GM12878 (cell line): ENCODE measurements at regions not wholly inside any gene's neighbourhood (a gene's known extent, or its start where the extent isn't known, plus 50 kb on each side); places are given as distances from the start of the nearest gene placed in this dataset.

Source experiments
- BCLAF1 ChIP-seq: fragments of 450-650 bp; IDR thresholded peaks from 2 replicates; pipeline ENCODE4 v1.6.1; 2017; ENCODE audit warnings: antibody characterized with exemption, mild to moderate bottlenecking, moderate library complexity
- CBX3 ChIP-seq: fragments of 200-600 bp; sonication (generic); IDR thresholded peaks from 2 replicates; pipeline ENCODE4 v1.6.1; 2016; ENCODE audit warnings: low read depth, borderline replicate concordance
- CEBPB ChIP-seq, 2 experiments: fragments of 150-350 bp in 1 of 2; IDR thresholded peaks; 2 replicates each; pipeline ENCODE4 v1.6.1; 2012 to 2014; ENCODE audit warnings: low read depth in 2 of 2, low read length in 2 of 2, borderline replicate concordance in 1 of 2, inconsistent platforms in 1 of 2
- HSF1 ChIP-seq: fragments of 150-350 bp; IDR thresholded peaks from 2 replicates; pipeline ENCODE4 v1.6.1; 2014; ENCODE audit warnings: mild to moderate bottlenecking, low read depth, low read length
- LARP7 ChIP-seq: fragments of 450-650 bp; IDR thresholded peaks from 2 replicates; pipeline ENCODE4 v1.6.1; 2017; ENCODE audit warnings: mild to moderate bottlenecking
- MXI1 ChIP-seq: fragments of 150-350 bp; IDR thresholded peaks from 2 replicates; pipeline ENCODE4 v1.6.1; 2011; ENCODE audit warnings: low read depth, mild to moderate bottlenecking, inconsistent platforms, low read length, improper control_type of control experiment
- MYB ChIP-seq: fragments of 150-350 bp; IDR thresholded peaks from 2 replicates; pipeline ENCODE4 v1.6.1; 2014; ENCODE audit warnings: mild to moderate bottlenecking, low read depth, low read length, borderline replicate concordance
- NBN ChIP-seq: fragments of 450-650 bp; IDR thresholded peaks from 2 replicates; pipeline ENCODE4 v1.6.1; 2016
- POLR2A ChIP-seq: IDR thresholded peaks from 2 replicates; pipeline ENCODE4 v1.6.1; 2011; ENCODE audit warnings: low read depth, mild to moderate bottlenecking, low read length
- POLR2AphosphoS5 ChIP-seq: IDR thresholded peaks from 2 replicates; pipeline ENCODE4 v1.6.1; 2011; ENCODE audit warnings: mild to moderate bottlenecking, low read length, inconsistent platforms
- PRDM15 ChIP-seq: fragments of 450-650 bp; formaldehyde crosslinking; IDR thresholded peaks from 2 replicates; pipeline ENCODE4 v1.4.0; 2020; ENCODE audit warnings: mild to moderate bottlenecking, moderate library complexity
- ZBTB11 ChIP-seq: fragments of 450-650 bp; formaldehyde crosslinking; IDR thresholded peaks from 2 replicates; pipeline ENCODE4 v1.5.0; 2022; ENCODE audit warnings: mild to moderate bottlenecking, missing genetic modification characterization
- ZNF622 ChIP-seq: fragments of 450-650 bp; IDR thresholded peaks from 2 replicates; pipeline ENCODE4 v1.6.1; 2017; ENCODE audit warnings: mild to moderate bottlenecking, inconsistent platforms

GRCh38 chr11:90510839-90511238 is 288.0 kb upstream of the CHORDC1 start (continued):
- TF ChIP-seq PRDM15 (CRISPR knock-in tag): no peak
- no peak for TF ChIP-seq ZNF622
- no peak for TF ChIP-seq POLR2AphosphoS5
- no peak for TF ChIP-seq CBX3
- TF ChIP-seq POLR2A: no peak
- TF ChIP-seq MXI1: no peak
- TF ChIP-seq BCLAF1: no peak
- no peak for TF ChIP-seq HSF1
- no peak for TF ChIP-seq ZBTB11 (CRISPR knock-in tag)
- TF ChIP-seq MYB: no peak
- no peak for TF ChIP-seq NBN
- no peak for TF ChIP-seq LARP7
- no peak for TF ChIP-seq CEBPB (IDR thresholded peaks at IDR 0.05; ENCODE audit: borderline replicate concordance in 1 of 2, low read depth in 2 of 2, low read length in 2 of 2)
